HepG2 (cell line): ENCODE measurements at regions not wholly inside any gene's neighbourhood (a gene's known extent, or its start where the extent isn't known, plus 50 kb on each side); places are given as distances from the start of the nearest gene placed in this dataset.

Experiments used
- ATAC-seq: fragments of 200-7000 bp; cut with Tn5 transposase; 3 replicates; pipeline ENCODE4 v1.9.1; 2020; ENCODE audit warnings: mild to moderate bottlenecking, moderate library complexity
- BruUV-seq: library from RNA; stranded (reverse); fragments of 400-500 nt; replicated peaks from 2 replicates; lab custom pipeline; 2021; lab: Mats Ljungman, UMichigan
- CTCF ChIA-PET: fragments of 300-600 bp; formaldehyde crosslinking; extraction: SDS; loops from one replicate; lab custom pipeline; 2021; ENCODE audit warnings: low total read pairs, inconsistent platforms, low intra/inter-chr PET ratio; lab: Yijun Ruan, JAX
- POLR2A ChIA-PET: fragments of 350-600 bp; sonication (Branson Sonifier 250); formaldehyde crosslinking; loops from one replicate; lab custom pipeline; 2020; ENCODE audit warnings: antibody characterized with exemption, inconsistent platforms; lab: Yijun Ruan, JAX
- DNase-seq: peaks from one replicate; pipeline ENCODE4 v3.0.0-alpha.2; 2015; ENCODE audit warnings: low spot score
- FAIRE-seq: peaks from 3 replicates; lab custom pipeline; 2011; peaks lifted over from hg19 to GRCh38; lab: Jason Lieb, UNC
- H2AFZ ChIP-seq: one replicate; pipeline ENCODE4 v1.6.1; 2011; ENCODE audit warnings: low read length, inconsistent platforms
- H3K27ac ChIP-seq: fragments of 300-600 bp; 3 replicates; pipeline ENCODE4 v1.8.0; 2011; ENCODE audit warnings: mixed run types, mild to moderate bottlenecking, mixed read lengths, low read length, inconsistent platforms; ENCODE audit not compliant: insufficient read depth; ENCODE audit errors: extremely low read length
- H3K27me3 ChIP-seq, 2 experiments: fragments of 200-600 bp in 1 of 2; 2 replicates in 1 of 2; 3 replicates in 1 of 2; pipeline versions ENCODE4 v1.6.0 to v1.8.0; 2011; ENCODE audit warnings: low read length in 2 of 2, mild to moderate bottlenecking in 2 of 2, moderate library complexity in 2 of 2, inconsistent platforms in 1 of 2; ENCODE audit not compliant: insufficient read depth in 2 of 2, control insufficient read depth in 1 of 2
- H3K36me3 ChIP-seq, 2 experiments: fragments of 200-600 bp in 1 of 2; replicated peaks in 1 of 2; 2 replicates in 1 of 2; 3 replicates in 1 of 2; pipeline versions ENCODE4 v1.5.1 to v1.8.0; 2011; ENCODE audit warnings: low read length in 2 of 2, inconsistent platforms in 1 of 2; ENCODE audit not compliant: insufficient read depth in 2 of 2, control insufficient read depth in 1 of 2
- H3K4me1 ChIP-seq: 2 replicates; pipeline ENCODE4 v1.5.1; 2012; ENCODE audit warnings: low read length, inconsistent platforms; ENCODE audit not compliant: insufficient read depth
- H3K4me2 ChIP-seq: 2 replicates; pipeline ENCODE4 v1.6.0; 2011; ENCODE audit warnings: low read depth, low read length, inconsistent platforms
- H3K4me3 ChIP-seq, 3 experiments: fragments of 200-600 bp in 1 of 3; sonication (generic), shearing (Covaris generic) in 1 of 3; replicated peaks in 1 of 3; 2 replicates each; pipeline ENCODE4 v1.5.1; 2011 to 2016; ENCODE audit warnings: low read length in 3 of 3, inconsistent platforms in 2 of 3, low read depth in 2 of 3, mild to moderate bottlenecking in 2 of 3, control low read depth in 1 of 3, mixed read lengths in 1 of 3; ENCODE audit not compliant: insufficient read depth in 1 of 3
- H3K79me2 ChIP-seq: one replicate; pipeline ENCODE4 v1.6.1; 2011; ENCODE audit warnings: low read length, inconsistent platforms; ENCODE audit not compliant: insufficient read depth
- H3K9ac ChIP-seq: 2 replicates; pipeline ENCODE4 v1.6.0; 2011; ENCODE audit warnings: mild to moderate bottlenecking, low read depth, low read length, inconsistent platforms; ENCODE audit not compliant: insufficient read depth
- H3K9me3 ChIP-seq: 2 replicates; pipeline ENCODE4 v1.5.1; 2012; ENCODE audit warnings: mild to moderate bottlenecking, low read length
- H4K20me1 ChIP-seq: 2 replicates; pipeline ENCODE4 v1.6.0; 2011; ENCODE audit warnings: inconsistent platforms, mild to moderate bottlenecking, low read length, moderate library complexity; ENCODE audit not compliant: insufficient read depth
- AHR ChIP-seq: IDR thresholded peaks from 2 replicates; pipeline ENCODE4 v1.6.1; 2018; ENCODE audit warnings: missing genetic modification reagents, missing compliant biosample characterization
- BCL6 ChIP-seq: IDR thresholded peaks from 2 replicates; pipeline ENCODE4 v1.6.1; 2016; ENCODE audit warnings: missing genetic modification reagents, missing compliant biosample characterization
- EP300 ChIP-seq, 3 experiments: sonication (generic) in 1 of 3; formaldehyde crosslinking in 1 of 3; IDR thresholded peaks; 2 replicates each; pipeline versions ENCODE4 v1.5.1 to v1.6.1; 2011 to 2020; ENCODE audit warnings: low read depth in 2 of 3, low read length in 2 of 3, borderline replicate concordance in 1 of 3, improper control_type of control experiment in 1 of 3, mild to moderate bottlenecking in 1 of 3, missing genetic modification reagents in 1 of 3, moderate library complexity in 1 of 3
- JARID2 ChIP-seq: sonication (generic); formaldehyde crosslinking; IDR thresholded peaks from 2 replicates; pipeline ENCODE4 v1.8.1; 2023; ENCODE audit warnings: missing genetic modification reagents, inconsistent platforms; ENCODE audit not compliant: insufficient replicate concordance
- JUN ChIP-seq: sonication (generic); formaldehyde crosslinking; IDR thresholded peaks from 2 replicates; pipeline ENCODE4 v1.4.0; 2020; ENCODE audit warnings: mild to moderate bottlenecking, missing genetic modification reagents
- NFKB2 ChIP-seq: sonication (generic); formaldehyde crosslinking; IDR thresholded peaks from 2 replicates; pipeline ENCODE4 v1.4.0; 2020; ENCODE audit warnings: missing genetic modification reagents, borderline replicate concordance
- PHF8 ChIP-seq: sonication (generic); formaldehyde crosslinking; IDR thresholded peaks from 2 replicates; pipeline ENCODE4 v1.5.0; 2020; ENCODE audit warnings: missing genetic modification reagents
- SRY ChIP-seq: sonication (generic); formaldehyde crosslinking; IDR thresholded peaks from 2 replicates; pipeline ENCODE4 v1.8.0; 2022; ENCODE audit warnings: mild to moderate bottlenecking, missing genetic modification reagents
- TFDP2 ChIP-seq: sonication (generic); formaldehyde crosslinking; IDR thresholded peaks from 2 replicates; pipeline ENCODE4 v1.4.0; 2020; ENCODE audit warnings: missing genetic modification reagents
- ZIK1 ChIP-seq: sonication (generic); formaldehyde crosslinking; IDR thresholded peaks from 2 replicates; pipeline ENCODE4 v1.5.0; 2020; ENCODE audit warnings: mild to moderate bottlenecking, low read depth, missing genetic modification reagents, borderline replicate concordance
- ZNF484 ChIP-seq: sonication (generic); formaldehyde crosslinking; IDR thresholded peaks from 2 replicates; pipeline ENCODE4 v1.5.1; 2020; ENCODE audit warnings: mild to moderate bottlenecking, low read depth, missing genetic modification reagents, borderline replicate concordance
- ZNF576 ChIP-seq: sonication (generic); formaldehyde crosslinking; IDR thresholded peaks from 2 replicates; pipeline ENCODE4 v1.4.0; 2020; ENCODE audit warnings: mild to moderate bottlenecking, missing genetic modification reagents
- ZNF672 ChIP-seq: sonication (generic); formaldehyde crosslinking; IDR thresholded peaks from 2 replicates; pipeline ENCODE4 v1.8.1; 2022; ENCODE audit warnings: missing genetic modification reagents
- WGBS: methylation state at CpG from one replicate; pipeline ENCODE4 v1.1.6; 2017; ENCODE audit warnings: low lambda C conversion rate; 5-methylcytosine and 5-hydroxymethylcytosine counted together
- in situ Hi-C: cut with HindIII; loops from 2 replicates; pipeline ENCODE4 v1.10.0; 2017; ENCODE audit warnings: low pct_unique_long_range_greater_than_20kb; ENCODE audit not compliant: extremely low pct_ligation_motif_present
- intact Hi-C: fragments of 100-400 bp; cut with micrococcal nuclease; formaldehyde crosslinking; loops from one replicate; pipeline ENCODE4 v1.10.0; 2022; ENCODE audit not compliant: unreplicated experiment
- TF ChIP-seq, protein P1 (sequence below): sonication (generic); formaldehyde crosslinking; IDR thresholded peaks from 2 replicates; pipeline ENCODE4 v1.4.0; 2020; ENCODE audit warnings: missing genetic modification reagents
- TF ChIP-seq, protein P2 (sequence below): sonication (generic); formaldehyde crosslinking; IDR thresholded peaks from 2 replicates; pipeline ENCODE4 v1.5.0; 2020; ENCODE audit warnings: missing genetic modification reagents

- Histone ChIP-seq H2AFZ (no peak overlapping the region), H4K20me1 (no peaks in the 10 kb centered on the region), H3K79me2 (no peaks in the 10 kb centered on the region), H3K36me3 (no peaks in the 10 kb centered on the region), H3K9me3 (peaks cover 9% of the 10 kb centered on the region; the same call in 1 of the 2 replicates), H3K9ac (no peak overlapping the region), H3K27me3 (no peaks in the 10 kb centered on the region; a peak in 1 of 5 replicates), H3K4me2 (no peak overlapping the region), H3K4me3 (no peak overlapping the region), H3K27ac (no peak overlapping the region), H3K4me1 (no peaks in the 10 kb centered on the region)
- TF ChIP-seq AHR (no peak), NFKB2 (CRISPR knock-in tag) (no peak), ZNF484 (no peak), SRY (CRISPR knock-in tag) (no peak), EP300 (IDR thresholded peaks at IDR 0.05; ENCODE audit: low read depth in 2 of 2, low read length in 2 of 2) (no peak), EP300 (CRISPR knock-in tag; IDR thresholded peaks at IDR 0.05; ENCODE audit: borderline replicate concordance) (no peak), PHF8 (CRISPR knock-in tag) (no peak), ZIK1 (CRISPR knock-in tag) (no peak), TFDP2 (CRISPR knock-in tag) (no peak), ZNF576 (CRISPR knock-in tag) (no peak), BCL6 (CRISPR knock-in tag) (no peak), JARID2 (CRISPR knock-in tag) (no peak), JUN (no peak), ZNF672 (CRISPR knock-in tag) (no peak)
- TF ChIP-seq, protein P1, sequence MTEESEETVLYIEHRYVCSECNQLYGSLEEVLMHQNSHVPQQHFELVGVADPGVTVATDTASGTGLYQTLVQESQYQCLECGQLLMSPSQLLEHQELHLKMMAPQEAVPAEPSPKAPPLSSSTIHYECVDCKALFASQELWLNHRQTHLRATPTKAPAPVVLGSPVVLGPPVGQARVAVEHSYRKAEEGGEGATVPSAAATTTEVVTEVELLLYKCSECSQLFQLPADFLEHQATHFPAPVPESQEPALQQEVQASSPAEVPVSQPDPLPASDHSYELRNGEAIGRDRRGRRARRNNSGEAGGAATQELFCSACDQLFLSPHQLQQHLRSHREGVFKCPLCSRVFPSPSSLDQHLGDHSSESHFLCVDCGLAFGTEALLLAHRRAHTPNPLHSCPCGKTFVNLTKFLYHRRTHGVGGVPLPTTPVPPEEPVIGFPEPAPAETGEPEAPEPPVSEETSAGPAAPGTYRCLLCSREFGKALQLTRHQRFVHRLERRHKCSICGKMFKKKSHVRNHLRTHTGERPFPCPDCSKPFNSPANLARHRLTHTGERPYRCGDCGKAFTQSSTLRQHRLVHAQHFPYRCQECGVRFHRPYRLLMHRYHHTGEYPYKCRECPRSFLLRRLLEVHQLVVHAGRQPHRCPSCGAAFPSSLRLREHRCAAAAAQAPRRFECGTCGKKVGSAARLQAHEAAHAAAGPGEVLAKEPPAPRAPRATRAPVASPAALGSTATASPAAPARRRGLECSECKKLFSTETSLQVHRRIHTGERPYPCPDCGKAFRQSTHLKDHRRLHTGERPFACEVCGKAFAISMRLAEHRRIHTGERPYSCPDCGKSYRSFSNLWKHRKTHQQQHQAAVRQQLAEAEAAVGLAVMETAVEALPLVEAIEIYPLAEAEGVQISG (CRISPR knock-in tag): no peak
- TF ChIP-seq, protein P2, sequence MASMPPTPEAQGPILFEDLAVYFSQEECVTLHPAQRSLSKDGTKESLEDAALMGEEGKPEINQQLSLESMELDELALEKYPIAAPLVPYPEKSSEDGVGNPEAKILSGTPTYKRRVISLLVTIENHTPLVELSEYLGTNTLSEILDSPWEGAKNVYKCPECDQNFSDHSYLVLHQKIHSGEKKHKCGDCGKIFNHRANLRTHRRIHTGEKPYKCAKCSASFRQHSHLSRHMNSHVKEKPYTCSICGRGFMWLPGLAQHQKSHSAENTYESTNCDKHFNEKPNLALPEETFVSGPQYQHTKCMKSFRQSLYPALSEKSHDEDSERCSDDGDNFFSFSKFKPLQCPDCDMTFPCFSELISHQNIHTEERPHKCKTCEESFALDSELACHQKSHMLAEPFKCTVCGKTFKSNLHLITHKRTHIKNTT (CRISPR knock-in tag): no peak
- intact Hi-C loops (no loop called here), in situ Hi-C loops (no loop called here)
- DNase-seq (no peak), ATAC-seq (no peak), FAIRE-seq (no peak)
- ChIA-PET POLR2A (no interaction called here), CTCF (no interaction called here)
- BruUV-seq: no TSS peak
- 22% methylated on average over 7 of the region's 7 CpGs for WGBS
These were observed 207.9 kb upstream of the SATB1 start for GRCh38 chr3:18633002-18633401.
